Stimulated activated CD4-positive, alpha-beta T cell treated with anti-CD3 and anti-CD28 coated beads, Interleukin-1b, Interleukin-23, amount 100 ng/mL, for 24 hours (primary cell): ENCODE measurements at regions not wholly inside any gene's neighbourhood (a gene's known extent, or its start where the extent isn't known, plus 50 kb on each side); places are given as distances from the start of the nearest gene placed in this dataset.

Source experiments
- DNase-seq, 4 experiments: peaks; one replicate each; pipeline ENCODE4 v3.0.0-alpha.2; 2020; ENCODE audit warnings: low read depth in 4 of 4, low spot score in 1 of 4

- DNase-seq, result no peak
Observed at GRCh38 chr22:49169074-49169744, 658.5 kb downstream of the BRD1 start.

DNA sequence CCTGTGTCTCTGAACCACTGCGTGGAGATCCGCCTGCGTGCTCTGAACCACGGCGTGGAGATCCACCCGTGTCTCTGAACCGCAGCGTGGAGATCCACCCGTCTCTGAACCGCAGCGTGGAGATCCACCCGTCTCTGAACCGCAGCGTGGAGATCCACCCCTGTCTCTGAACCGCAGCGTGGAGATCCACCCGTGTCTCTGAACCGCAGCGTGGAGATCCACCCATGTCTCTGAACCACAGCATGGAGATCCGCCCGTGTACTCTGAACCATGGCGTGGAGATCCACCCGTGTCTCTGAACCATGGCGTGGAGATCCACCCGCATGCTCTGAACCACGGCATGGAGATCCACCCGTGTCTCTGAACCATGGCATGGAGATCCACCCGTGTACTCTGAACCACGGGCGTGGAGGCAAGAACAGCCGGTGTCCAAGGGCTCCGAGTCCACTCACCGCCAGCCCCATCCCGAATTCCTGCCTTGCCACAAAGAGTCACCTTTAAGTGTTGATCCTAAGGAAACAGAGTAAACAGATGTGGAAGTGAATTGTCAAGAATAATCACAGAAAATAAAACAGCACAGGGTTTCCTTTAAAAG, 659.4 kb downstream of the BRD1 start:
- no peak for DNase-seq

GRCh38 chr22:49166746-49167145, 660.9 kb downstream of the BRD1 start:
- DNase-seq, result no peak

GRCh38 chr22:49166211-49166610, 661.5 kb downstream of the BRD1 start:
- no peak for DNase-seq

DNA sequence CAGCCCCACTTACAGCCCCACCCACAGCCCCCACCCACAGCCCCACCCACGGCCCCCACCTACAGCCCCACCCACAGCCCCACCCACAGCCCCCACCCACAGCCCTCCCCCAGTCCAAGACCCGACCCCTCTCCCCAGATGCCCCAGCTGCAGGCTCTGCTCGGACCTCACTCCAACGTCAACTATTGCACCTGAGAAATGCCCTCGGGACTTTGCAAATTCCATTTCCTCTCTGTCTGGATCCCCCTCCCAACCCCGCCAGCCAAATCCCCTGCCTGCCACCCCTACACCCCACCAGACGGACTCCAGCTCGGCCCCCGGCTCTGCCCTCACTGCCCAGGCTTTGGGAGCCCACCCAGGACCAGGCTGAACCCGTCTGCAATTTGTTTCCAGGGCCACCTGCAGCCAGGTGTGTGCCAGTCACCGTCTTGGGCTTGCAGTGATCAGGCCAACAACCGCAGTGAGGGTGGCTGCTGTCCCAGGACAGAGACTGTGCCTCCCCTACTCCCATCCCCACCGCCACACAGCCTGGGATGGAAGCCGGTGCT, 662.8 kb downstream of the BRD1 start:
- DNase-seq, result no peak

DNA sequence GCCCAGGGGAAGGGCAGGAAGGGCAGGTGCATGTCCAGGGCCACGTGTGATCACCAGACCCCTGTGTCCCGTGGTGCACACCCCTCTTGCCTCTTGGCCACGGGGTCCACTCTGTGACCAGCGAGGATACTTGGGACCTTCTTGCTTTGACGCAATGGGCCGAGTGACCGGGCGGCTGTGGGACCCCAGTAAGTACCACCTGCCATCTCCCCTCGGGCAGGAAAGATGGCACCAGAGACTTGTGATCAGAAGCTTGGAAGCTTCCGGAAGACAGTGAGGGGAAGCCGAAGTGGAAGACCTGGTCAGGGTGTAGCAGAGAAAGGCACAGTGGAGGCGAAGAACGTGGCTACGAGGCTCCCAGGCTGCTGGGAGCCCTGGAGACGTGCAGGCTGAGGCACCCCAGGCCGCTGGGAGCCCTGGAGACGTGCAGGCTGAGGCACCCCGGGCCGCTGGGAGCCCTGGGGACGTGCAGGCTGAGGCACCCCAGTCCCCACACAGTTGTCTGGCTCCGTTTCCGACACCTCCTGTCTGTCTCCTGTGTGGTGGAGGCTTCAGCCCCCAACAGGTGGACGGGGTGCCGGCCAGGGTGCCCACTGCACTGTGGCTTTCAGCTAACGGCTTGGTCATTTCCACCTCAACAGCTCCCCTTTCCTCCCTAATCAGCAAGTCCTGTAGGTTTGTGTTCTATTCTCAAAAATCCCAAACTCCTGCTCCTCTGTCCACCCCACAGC, 663.5 kb downstream of the BRD1 start:
- no peak for DNase-seq

- no peak for DNase-seq
Observed at GRCh38 chr22:49163258-49163959, 664.3 kb downstream of the BRD1 start.

- no peak for DNase-seq
Observed at GRCh38 chr22:49162841-49163240, 664.8 kb downstream of the BRD1 start.

DNA sequence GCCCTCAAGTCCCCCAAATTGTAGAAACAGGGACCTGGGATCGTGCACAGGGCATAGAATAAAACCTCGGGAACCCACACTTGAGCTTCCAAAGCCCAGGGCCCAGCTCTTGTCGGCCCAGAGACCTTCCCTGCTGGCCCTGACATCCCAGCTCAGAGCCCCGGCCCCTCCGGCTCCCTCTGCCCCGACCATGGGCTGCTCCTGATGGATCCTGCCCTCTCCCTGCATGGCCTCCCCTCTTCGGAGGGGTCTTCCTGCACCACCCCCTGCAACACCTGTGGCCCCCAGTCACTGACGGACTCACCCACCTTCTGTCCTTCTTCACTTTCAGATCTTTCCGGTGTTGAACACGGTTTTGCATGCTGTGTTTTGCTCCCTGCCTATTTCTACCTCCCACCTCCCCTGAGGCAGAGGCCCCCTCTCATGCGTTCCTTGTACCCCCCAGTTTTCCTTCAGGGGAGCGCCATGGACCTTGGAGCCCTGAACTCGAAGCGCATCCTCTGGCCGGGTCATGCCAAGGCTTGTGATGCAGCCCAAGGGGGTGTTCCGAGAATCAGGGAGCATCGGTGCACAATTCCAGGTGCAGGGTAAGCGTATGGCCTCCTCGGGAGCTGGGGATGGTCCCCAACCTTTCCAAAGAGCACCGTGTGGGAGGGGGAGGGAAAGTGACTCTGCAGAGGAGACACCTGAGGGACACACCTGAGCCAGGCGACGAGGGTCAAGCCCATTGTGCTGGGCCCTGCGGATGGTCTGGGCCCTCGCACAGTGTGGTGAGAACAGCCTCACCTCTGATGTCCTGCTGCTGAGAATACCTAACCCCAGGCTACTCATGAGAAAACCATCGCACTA, 666.4 kb downstream of the BRD1 start:
- no peak for DNase-seq

DNA sequence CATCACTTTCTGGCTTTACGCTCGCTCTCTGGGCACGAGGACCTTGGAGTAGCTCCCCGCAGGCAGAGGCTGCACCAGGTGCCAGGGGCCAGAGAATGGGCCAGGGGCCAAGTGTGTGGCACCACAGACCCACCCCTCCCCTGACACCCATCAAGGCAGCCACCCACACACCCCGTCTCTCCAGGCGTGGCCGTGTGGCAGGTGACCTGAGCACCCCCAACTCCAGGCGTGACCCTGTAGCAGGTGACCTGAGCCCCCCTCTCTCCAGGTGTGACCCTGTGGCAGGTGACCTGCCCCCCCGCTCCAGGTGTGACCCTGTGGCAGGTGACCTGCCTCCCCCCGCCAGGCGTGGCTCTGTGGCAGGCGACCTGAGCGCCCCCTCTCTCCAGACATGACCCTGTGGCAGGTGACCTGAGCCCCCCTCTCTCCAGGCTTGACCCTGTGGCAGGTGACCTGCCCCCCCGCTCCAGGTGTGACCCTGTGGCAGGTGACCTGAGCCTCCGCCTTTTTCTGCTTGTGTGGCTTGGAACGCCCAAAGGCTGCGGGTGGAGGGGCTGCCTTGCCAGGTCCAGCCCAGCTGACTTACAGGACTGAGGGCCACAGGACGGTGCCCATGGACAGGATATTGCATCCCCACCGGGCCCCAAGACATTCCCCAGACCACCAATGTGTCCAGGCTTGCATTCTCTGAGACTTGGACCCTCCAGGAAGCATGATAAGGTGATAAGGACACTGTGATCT, 667.2 kb downstream of the BRD1 start:
- DNase-seq, result no peak

DNA sequence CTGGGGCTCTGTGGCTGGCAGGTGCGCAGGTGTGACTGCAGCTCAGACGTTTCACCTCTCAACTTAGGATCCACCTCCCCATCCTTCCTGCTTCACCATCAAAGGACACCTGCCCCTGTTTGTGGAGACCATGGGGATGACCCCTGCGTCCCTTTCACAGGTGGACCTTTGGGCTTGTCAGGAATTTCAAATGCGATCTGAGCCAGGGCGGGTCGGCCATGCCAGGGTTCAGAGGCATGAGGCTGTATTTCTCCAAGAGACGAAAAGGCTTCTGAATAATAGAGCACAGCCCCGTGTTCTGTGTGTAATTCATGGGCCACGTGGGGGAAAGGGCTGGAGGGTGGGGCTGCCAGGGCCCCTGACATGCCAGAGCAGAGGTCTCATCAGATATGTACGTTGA, 668.0 kb downstream of the BRD1 start:
- no peak for DNase-seq

GRCh38 chr22:49158741-49159564, 668.7 kb downstream of the BRD1 start:
- DNase-seq, result no peak

DNA sequence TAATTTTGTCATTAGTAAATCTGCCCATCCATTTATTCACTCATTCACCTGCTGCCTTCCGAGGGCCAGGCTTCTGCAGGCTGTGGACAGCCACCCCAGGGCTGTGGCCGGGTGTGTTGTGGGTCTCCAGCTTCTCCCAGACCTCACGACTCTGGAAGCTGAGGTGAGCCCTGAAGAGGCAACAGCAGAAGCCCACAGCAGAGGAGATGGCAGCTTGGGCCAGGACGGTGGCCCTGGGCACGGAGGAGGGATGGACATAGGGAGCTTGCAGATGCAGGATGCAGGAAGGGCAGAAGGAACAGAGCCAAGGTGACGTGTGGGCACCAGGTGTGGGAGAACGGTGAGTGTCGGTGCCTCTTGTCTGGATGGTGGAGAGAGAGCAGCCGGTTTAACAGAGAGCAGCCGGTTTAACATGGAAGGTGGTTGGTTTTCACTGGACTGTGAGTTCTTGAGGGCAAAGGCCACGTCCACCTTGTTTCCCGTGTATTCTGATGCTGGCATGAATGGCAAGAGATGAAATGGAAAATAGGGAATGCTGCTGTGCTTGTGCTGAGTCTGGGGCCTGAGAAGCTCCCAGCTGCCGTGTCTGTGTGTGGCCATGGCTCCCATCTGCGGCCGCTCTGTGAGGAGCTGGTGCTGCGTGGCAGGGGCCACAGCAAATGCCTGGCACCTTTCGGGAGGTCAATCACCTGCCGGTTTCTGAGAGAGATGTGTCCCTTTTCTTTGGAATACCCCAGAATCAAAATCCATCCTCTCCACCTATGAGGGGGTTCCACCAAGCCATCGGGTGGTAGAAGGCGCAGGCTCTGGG, 669.9 kb downstream of the BRD1 start:
- no peak for DNase-seq

DNA sequence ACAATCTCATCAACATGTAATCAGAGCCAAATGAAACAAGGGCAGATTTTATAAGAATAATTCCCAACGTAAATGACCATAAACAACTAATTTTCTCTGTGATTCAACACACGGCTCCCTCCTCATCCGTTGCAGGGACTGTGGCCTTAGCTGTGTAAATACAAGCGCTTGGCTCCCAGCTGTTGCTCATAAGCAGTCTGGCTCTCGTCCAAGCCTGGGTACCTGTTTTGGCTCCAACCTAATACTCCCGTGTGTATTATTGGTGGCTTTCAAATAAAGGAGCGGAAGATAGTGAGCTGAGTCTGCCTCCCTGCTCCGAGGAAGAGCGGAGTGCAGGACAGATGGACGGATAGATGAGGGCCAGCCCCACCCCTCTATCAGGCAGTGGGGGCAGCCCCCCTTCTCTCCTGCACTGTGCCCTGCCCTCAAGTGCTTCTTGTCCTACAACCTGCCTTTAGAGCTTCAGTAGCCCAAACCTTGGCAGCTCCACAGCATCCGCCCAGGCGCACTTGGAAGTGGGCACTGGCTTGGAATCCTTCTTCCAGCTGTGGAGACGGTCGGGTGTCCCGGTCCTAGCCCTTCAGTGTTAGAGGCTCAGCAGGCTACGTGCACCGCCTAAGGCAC, 670.9 kb downstream of the BRD1 start:
- DNase-seq, result no peak

DNA sequence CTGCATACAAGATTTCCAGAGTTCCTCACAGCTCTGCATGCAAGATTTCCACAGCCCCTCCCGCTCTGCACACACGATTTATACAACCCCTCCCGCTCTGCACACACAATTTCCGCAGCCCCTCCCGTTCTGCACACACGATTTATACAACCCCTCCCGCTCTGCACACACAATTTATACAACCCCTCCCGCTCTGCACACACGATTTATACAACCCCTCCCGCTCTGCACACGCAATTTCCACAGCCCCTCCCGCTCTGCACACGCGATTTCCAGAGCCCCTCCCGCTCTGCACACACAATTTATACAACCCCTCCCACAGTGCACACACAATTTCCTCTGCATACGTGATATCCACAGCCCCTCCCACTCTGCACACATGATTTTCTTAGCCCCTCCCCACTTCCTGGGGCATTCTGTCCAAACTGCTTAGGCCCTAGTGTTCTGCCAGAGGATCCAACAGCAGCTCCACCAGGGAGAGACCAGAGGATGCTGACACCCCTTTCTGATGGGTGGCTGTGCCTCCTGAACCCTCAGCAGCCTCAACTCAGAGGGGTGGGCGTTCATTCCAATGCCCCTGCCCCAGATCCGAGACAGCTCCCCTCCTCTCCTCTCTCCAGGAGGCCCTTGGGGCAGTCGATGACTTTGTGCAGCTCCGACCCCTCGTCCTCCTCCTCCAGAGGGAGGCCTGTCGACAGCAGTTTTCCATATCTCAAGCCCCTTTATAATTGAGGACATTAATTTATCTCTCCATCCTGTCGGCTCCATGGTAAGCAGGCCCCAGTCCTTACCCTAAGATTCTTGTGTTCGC, 671.7 kb downstream of the BRD1 start:
- no peak for DNase-seq

GRCh38 chr22:49155039-49155769, 672.5 kb downstream of the BRD1 start:
- DNase-seq, result no peak
